ENCODE measurements at regions not wholly inside any gene's neighbourhood (a gene's known extent, or its start where the extent isn't known, plus 50 kb on each side); places are given as distances from the start of the nearest gene placed in this dataset.

- peak; percentile 27 for TF ChIP-seq CTCF (IDR thresholded peaks at IDR 0.05)
- DNase-seq (no peak), ATAC-seq (no peak)
- intact Hi-C loops (cut with DNase I) = no loop called here
- H3K27me3 ChIP-seq (ENCODE audit: low read depth) = no peaks in the 10 kb centered on the region
- no peak overlapping the region for H3K27ac ChIP-seq
- H3K36me3 ChIP-seq = no peaks in the 10 kb centered on the region
- no peak overlapping the region for H3K4me3 ChIP-seq
- no peaks in the 10 kb centered on the region for H3K9me3 ChIP-seq
- no peaks in the 10 kb centered on the region for H3K4me1 ChIP-seq
These were observed 546.6 kb downstream of the DACH1 start for GRCh38 chr13:71320452-71320851.

GRCh38 chr13:71316792-71317363, 550.1 kb downstream of the DACH1 start:
- Histone ChIP-seq H3K36me3 (no peaks in the 10 kb centered on the region), H3K27me3 (ENCODE audit: low read depth) (no peaks in the 10 kb centered on the region), H3K4me1 (no peaks in the 10 kb centered on the region), H3K9me3 (no peaks in the 10 kb centered on the region), H3K27ac (no peak overlapping the region), H3K4me3 (no peak overlapping the region)
- no peak for DNase-seq
- no peak for ATAC-seq
- intact Hi-C loops (cut with DNase I) = no loop called here
- TF ChIP-seq CTCF (IDR thresholded peaks at IDR 0.05) = no peak

GRCh38 chr13:71312923-71313322, 554.1 kb downstream of the DACH1 start:
- ATAC-seq = no peak
- H3K4me1 ChIP-seq = no peaks in the 10 kb centered on the region
- intact Hi-C loops (cut with DNase I) = no loop called here

GRCh38 chr13:71309905-71310304, 557.1 kb downstream of the DACH1 start:
- TF ChIP-seq CTCF (IDR thresholded peaks at IDR 0.05) = no peak
- Histone ChIP-seq H3K9me3 (no peaks in the 10 kb centered on the region), H3K27ac (no peak overlapping the region), H3K4me1 (no peaks in the 10 kb centered on the region), H3K27me3 (ENCODE audit: low read depth) (no peaks in the 10 kb centered on the region), H3K4me3 (peak overlapping the region; percentile 6), H3K36me3 (no peaks in the 10 kb centered on the region)
- no peak for DNase-seq
- no peak for ATAC-seq
- intact Hi-C loops (cut with DNase I) = no loop called here

More at GRCh38 chr13:71312923-71313322, 554.1 kb downstream of the DACH1 start:
- no peaks in the 10 kb centered on the region for H3K27me3 ChIP-seq (ENCODE audit: low read depth)
- H3K36me3 ChIP-seq = no peaks in the 10 kb centered on the region
- no peaks in the 10 kb centered on the region for H3K9me3 ChIP-seq
- no peak overlapping the region for H3K4me3 ChIP-seq
- H3K27ac ChIP-seq = no peak overlapping the region
- TF ChIP-seq CTCF (IDR thresholded peaks at IDR 0.05) = no peak
- DNase-seq = no peak

- Histone ChIP-seq H3K4me3 (no peak overlapping the region), H3K36me3 (no peaks in the 10 kb centered on the region), H3K4me1 (no peaks in the 10 kb centered on the region), H3K27me3 (ENCODE audit: low read depth) (no peaks in the 10 kb centered on the region), H3K27ac (no peak overlapping the region), H3K9me3 (no peaks in the 10 kb centered on the region)
- ATAC-seq = no peak
- DNase-seq = no peak
- intact Hi-C loops (cut with DNase I) = no loop called here
- TF ChIP-seq CTCF (IDR thresholded peaks at IDR 0.05) = no peak
These were observed 560.2 kb downstream of the DACH1 start for GRCh38 chr13:71306821-71307220.

- ATAC-seq (no peak), DNase-seq (no peak)
- no peak overlapping the region for H3K4me3 ChIP-seq
- TF ChIP-seq CTCF (IDR thresholded peaks at IDR 0.05) = no peak
- no peaks in the 10 kb centered on the region for H3K36me3 ChIP-seq
- intact Hi-C loops (cut with DNase I) = no loop called here
- no peaks in the 10 kb centered on the region for H3K9me3 ChIP-seq
- H3K27me3 ChIP-seq (ENCODE audit: low read depth) = no peaks in the 10 kb centered on the region
- no peak overlapping the region for H3K27ac ChIP-seq
- H3K4me1 ChIP-seq = no peaks in the 10 kb centered on the region
These were observed 562.1 kb downstream of the DACH1 start for GRCh38 chr13:71304861-71305260.
